B cell (primary cell): ENCODE measurements at regions not wholly inside any gene's neighbourhood (a gene's known extent, or its start where the extent isn't known, plus 50 kb on each side); places are given as distances from the start of the nearest gene placed in this dataset.

Experiments used
- CTCF ChIP-seq: fragments of 200-600 bp; IDR thresholded peaks from one replicate; pipeline ENCODE4 v1.8.0; 2022; ENCODE audit warnings: antibody characterized with exemption, mild to moderate bottlenecking
- EZH2 ChIP-seq: IDR thresholded peaks from 2 replicates; pipeline ENCODE4 v1.6.1; 2012; ENCODE audit warnings: borderline replicate concordance, low read depth, mild to moderate bottlenecking, moderate library complexity, low read length; ENCODE audit not compliant: insufficient read depth, poor library complexity, severe bottlenecking

- no peak for TF ChIP-seq CTCF
- no peak for TF ChIP-seq EZH2
These were observed 68.4 kb downstream of the MYEOV start for GRCh38 chr11:69362315-69362714.
